Spleen (tissue), 11 donors: ENCODE measurements at regions not wholly inside any gene's neighbourhood (a gene's known extent, or its start where the extent isn't known, plus 50 kb on each side); places are given as distances from the start of the nearest gene placed in this dataset.

Source experiments
- DNase-seq: peaks from one replicate; pipeline ENCODE4 v3.0.0-alpha.2; 2020
- H3K27ac ChIP-seq, 8 donors: fragments of 200-600 bp; sonication (generic) in 7 of 8; 1 replicate in 4 of 8; 2 replicates in 4 of 8; pipeline versions ENCODE4 v1.5.0 to v1.8.0; 2016 to 2021; ENCODE audit warnings: inconsistent platforms in 4 of 8, mild to moderate bottlenecking in 4 of 8, moderate library complexity in 1 of 8
- H3K27me3 ChIP-seq, 7 donors: fragments of 200-600 bp; sonication (generic) in 6 of 7; replicated peaks in 1 of 7; 1 replicate in 4 of 7; 2 replicates in 3 of 7; pipeline versions ENCODE4 v1.5.0 to v1.8.0; 2016 to 2021; ENCODE audit warnings: inconsistent platforms in 3 of 7, mild to moderate bottlenecking in 1 of 7
- H3K36me3 ChIP-seq, 6 donors: fragments of 200-600 bp; sonication (generic) in 5 of 6; 1 replicate in 4 of 6; 2 replicates in 2 of 6; pipeline versions ENCODE4 v1.5.0 to v1.8.0; 2016 to 2021; ENCODE audit warnings: inconsistent platforms in 2 of 6
- H3K4me1 ChIP-seq, 6 donors: fragments of 200-600 bp; sonication (generic) in 5 of 6; 1 replicate in 3 of 6; 2 replicates in 3 of 6; pipeline versions ENCODE4 v1.5.0 to v1.8.0; 2016 to 2021; ENCODE audit warnings: inconsistent platforms in 3 of 6
- H3K4me3 ChIP-seq, 8 donors: fragments of 200-600 bp; sonication (generic) in 7 of 8; 1 replicate in 4 of 8; 2 replicates in 4 of 8; pipeline versions ENCODE4 v1.5.0 to v1.8.0; 2016 to 2021; ENCODE audit warnings: inconsistent platforms in 4 of 8, mild to moderate bottlenecking in 4 of 8, moderate library complexity in 2 of 8
- H3K9me3 ChIP-seq, 8 donors: fragments of 200-600 bp; sonication (generic) in 7 of 8; 1 replicate in 4 of 8; 2 replicates in 4 of 8; pipeline versions ENCODE4 v1.5.0 to v1.8.0; 2016 to 2021; ENCODE audit warnings: inconsistent platforms in 4 of 8
- POLR2A ChIP-seq, 3 donors: fragments of 450-650 bp; IDR thresholded peaks; one replicate each; pipeline ENCODE4 v1.5.1; 2017; ENCODE audit warnings: antibody characterized with exemption in 3 of 3, mild to moderate bottlenecking in 1 of 3
- POLR2AphosphoS5 ChIP-seq, 3 donors: sonication (generic); formaldehyde crosslinking; IDR thresholded peaks; one replicate each; pipeline ENCODE4 v1.5.1; 2017; ENCODE audit warnings: antibody characterized with exemption in 3 of 3
- WGBS, 5 donors: extraction: QIAGEN DNeasy Blood & Tissue Kit in 3 of 5; methylation state at CpG; one replicate each; pipeline versions ENCODE4 v1.1.5 to v1.1.7; 2013 to 2018; 5-methylcytosine and 5-hydroxymethylcytosine counted together
- intact Hi-C: fragments of 100-400 bp; cut with DNase I; formaldehyde crosslinking; loops from one replicate; pipeline ENCODE4 v1.15.0; 2023; ENCODE audit warnings: low total_unique reads
- TF ChIP-seq, protein P1 (sequence below), 11 experiments: fragments of 200-600 bp in 7 of 11; fragments of 450-650 bp in 4 of 11; sonication (generic) in 4 of 11; IDR thresholded peaks in 8 of 11; conservative IDR thresholded peaks in 3 of 11; 1 replicate in 7 of 11; 2 replicates in 4 of 11; pipeline versions ENCODE4 v1.4.0 to v1.8.0; 2016 to 2021; ENCODE audit warnings: antibody characterized with exemption in 11 of 11, inconsistent platforms in 4 of 11, mild to moderate bottlenecking in 1 of 11
- donor health status: healthy with polysubstance abuse.
- donor health status: DM: no; HTN: no; CAD: no; lungs with moderate emphysema.
- donor health status: DM: no; HTN: no; CAD: no.
- donor health status: Bipolar disorder and iron deficiency.
- donor health status: healthy.
- donor health status: DM: no; HTN: no; CAD: no.
- donor health status: DM: yes; HTN: yes; CAD: no.

DNA sequence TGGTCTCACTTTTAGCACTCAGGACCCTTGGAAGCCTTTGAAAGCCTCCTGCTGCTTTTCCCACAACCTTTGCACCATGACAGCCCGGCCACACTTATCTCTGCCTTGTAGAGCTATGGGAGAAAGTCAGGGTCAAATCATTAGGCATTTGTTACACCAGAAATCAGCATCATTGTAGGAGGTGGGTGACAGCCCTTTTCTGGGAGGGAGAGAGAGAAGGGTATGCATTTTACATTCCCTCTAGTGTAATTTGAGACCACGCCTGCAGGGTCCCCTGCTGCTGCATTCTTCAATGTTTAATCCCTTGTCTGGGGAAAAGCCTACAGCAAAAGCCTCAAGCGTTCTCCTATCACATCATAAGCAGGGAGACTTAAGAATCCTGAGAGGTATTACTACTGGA lies 766.8 kb upstream of the FAM98A start:
- TF ChIP-seq POLR2AphosphoS5 (IDR thresholded peaks at IDR 0.05) = no peak
- TF ChIP-seq, protein P1, sequence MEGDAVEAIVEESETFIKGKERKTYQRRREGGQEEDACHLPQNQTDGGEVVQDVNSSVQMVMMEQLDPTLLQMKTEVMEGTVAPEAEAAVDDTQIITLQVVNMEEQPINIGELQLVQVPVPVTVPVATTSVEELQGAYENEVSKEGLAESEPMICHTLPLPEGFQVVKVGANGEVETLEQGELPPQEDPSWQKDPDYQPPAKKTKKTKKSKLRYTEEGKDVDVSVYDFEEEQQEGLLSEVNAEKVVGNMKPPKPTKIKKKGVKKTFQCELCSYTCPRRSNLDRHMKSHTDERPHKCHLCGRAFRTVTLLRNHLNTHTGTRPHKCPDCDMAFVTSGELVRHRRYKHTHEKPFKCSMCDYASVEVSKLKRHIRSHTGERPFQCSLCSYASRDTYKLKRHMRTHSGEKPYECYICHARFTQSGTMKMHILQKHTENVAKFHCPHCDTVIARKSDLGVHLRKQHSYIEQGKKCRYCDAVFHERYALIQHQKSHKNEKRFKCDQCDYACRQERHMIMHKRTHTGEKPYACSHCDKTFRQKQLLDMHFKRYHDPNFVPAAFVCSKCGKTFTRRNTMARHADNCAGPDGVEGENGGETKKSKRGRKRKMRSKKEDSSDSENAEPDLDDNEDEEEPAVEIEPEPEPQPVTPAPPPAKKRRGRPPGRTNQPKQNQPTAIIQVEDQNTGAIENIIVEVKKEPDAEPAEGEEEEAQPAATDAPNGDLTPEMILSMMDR (IDR thresholded peaks at IDR 0.05 in 8 of 11, conservative IDR thresholded peaks at IDR 0.05 in 3 of 11) = no peak
- no peak for TF ChIP-seq POLR2A (IDR thresholded peaks at IDR 0.05)
- Histone ChIP-seq H3K27me3 (no peaks in the 10 kb centered on the region), H3K4me1 (no peaks in the 10 kb centered on the region), H3K9me3 (no peaks in the 10 kb centered on the region), H3K36me3 (no peaks in the 10 kb centered on the region), H3K27ac (no peak overlapping the region), H3K4me3 (no peak overlapping the region)
- 22 to 34% (median 27%) methylated on average over 3 of the region's 3 CpGs for WGBS, 5 donors
- DNase-seq = no peak
- intact Hi-C loops = no loop called here

DNA sequence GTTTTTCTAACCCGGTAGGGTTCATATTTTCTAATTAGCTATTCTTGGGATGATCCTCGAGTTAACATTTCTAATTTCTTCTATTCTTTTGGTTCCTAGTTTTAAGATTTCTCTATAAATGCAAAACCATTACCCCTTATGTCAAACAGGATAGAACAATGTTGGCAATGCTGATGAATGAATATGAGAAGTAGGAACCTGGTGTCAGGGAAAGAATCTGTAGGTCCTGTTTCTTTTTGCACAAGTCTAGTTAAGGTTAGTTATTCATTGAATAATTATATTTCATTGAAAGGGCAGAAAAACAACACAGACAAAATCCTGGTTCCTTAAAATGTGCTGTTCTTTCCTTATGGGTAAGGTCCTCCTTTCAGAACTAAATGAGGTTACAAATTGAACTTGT lies 766.4 kb upstream of the FAM98A start:
- no peak overlapping the region for H3K4me3 ChIP-seq
- 68 to 76% (median 73%) methylated on average over 2 of the region's 2 CpGs for WGBS, 5 donors
- H3K27me3 ChIP-seq = no peaks in the 10 kb centered on the region
- H3K27ac ChIP-seq = no peak overlapping the region
- TF ChIP-seq, protein P1 (IDR thresholded peaks at IDR 0.05 in 8 of 11, conservative IDR thresholded peaks at IDR 0.05 in 3 of 11) = no peak
- TF ChIP-seq POLR2AphosphoS5 (IDR thresholded peaks at IDR 0.05) (no peak), POLR2A (IDR thresholded peaks at IDR 0.05) (no peak)
- H3K9me3 ChIP-seq = no peaks in the 10 kb centered on the region
- H3K36me3 ChIP-seq = no peaks in the 10 kb centered on the region
- H3K4me1 ChIP-seq = no peaks in the 10 kb centered on the region
- intact Hi-C loops = no loop called here
- no peak for DNase-seq

DNA sequence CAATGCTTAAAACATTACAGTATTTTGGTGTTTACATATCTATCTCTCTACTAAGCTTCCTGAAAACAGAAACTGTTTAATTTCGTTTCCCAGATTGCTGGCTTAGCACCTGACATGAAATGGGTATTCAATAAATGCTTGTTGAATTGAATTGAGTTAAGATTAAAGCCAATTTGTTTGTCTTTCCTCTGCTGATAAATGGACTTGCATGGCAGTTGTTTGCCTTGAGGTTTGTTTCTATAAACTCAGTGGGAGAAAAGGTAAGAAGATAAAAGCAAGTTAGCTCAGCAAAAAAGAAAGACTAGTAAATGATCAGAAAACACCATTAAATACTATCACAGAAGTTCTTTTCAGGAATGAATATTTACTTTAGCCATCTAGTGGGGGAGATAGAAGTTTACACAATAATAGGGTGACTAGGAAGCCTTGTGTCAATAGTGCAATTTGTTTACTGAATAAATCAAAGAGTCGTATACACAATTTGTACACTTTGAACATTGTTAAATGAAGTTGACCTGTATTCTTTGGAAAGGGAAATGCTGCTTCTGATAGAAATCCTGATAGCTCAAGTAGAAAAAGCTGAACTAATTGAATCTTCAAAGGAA lies 754.5 kb upstream of the FAM98A start:
- peaks cover 0 to 4% (median 0%) of the 10 kb centered on the region in 8 donors for H3K9me3 ChIP-seq
- no peak overlapping the region for H3K4me3 ChIP-seq
- H3K4me1 ChIP-seq = no peaks in the 10 kb centered on the region
- H3K27me3 ChIP-seq = no peaks in the 10 kb centered on the region
- no peak for TF ChIP-seq POLR2AphosphoS5 (IDR thresholded peaks at IDR 0.05)
- TF ChIP-seq, protein P1 (IDR thresholded peaks at IDR 0.05 in 8 of 11, conservative IDR thresholded peaks at IDR 0.05 in 3 of 11) = no peak
- no peak for TF ChIP-seq POLR2A (IDR thresholded peaks at IDR 0.05)
- H3K36me3 ChIP-seq = no peaks in the 10 kb centered on the region
- DNase-seq = no peak
- WGBS, 5 donors = 37 to 46% (median 43%) methylated on average over 2 of the region's 2 CpGs
- intact Hi-C loops = no loop called here
- no peak overlapping the region for H3K27ac ChIP-seq

DNA sequence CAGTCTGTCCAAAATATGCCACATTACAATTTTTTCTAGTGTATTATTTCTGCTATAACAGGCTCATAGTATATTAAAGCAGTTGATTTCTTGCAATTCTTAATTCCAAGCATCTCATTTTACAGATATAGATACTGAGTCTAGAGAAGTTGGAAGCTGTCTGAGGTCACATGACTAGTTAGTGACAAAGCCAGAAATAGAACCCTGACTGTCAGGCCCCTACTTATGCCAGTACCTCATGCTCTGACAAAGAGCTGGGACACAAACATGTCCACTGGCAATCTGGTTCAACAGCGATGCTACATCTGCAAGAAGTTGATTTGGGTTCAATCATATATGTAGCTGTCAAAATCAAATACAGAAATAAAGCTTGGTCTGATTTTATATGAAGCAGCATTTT lies 750.4 kb upstream of the FAM98A start:
- no peak overlapping the region for H3K27ac ChIP-seq
- WGBS, 5 donors = 84 to 97% (median 93%) methylated on average over 1 of the region's 1 CpG
- no peak overlapping the region for H3K4me3 ChIP-seq
- no peak for DNase-seq
- H3K36me3 ChIP-seq = no peaks in the 10 kb centered on the region
- no peaks in the 10 kb centered on the region for H3K27me3 ChIP-seq
- peaks cover 0 to 4% (median 0%) of the 10 kb centered on the region in 8 donors for H3K9me3 ChIP-seq
- no peaks in the 10 kb centered on the region for H3K4me1 ChIP-seq
- TF ChIP-seq, protein P1 (IDR thresholded peaks at IDR 0.05 in 8 of 11, conservative IDR thresholded peaks at IDR 0.05 in 3 of 11) = no peak
- no peak for TF ChIP-seq POLR2A (IDR thresholded peaks at IDR 0.05)
- TF ChIP-seq POLR2AphosphoS5 (IDR thresholded peaks at IDR 0.05) = no peak
- intact Hi-C loops = no loop called here
